ENCODE measurements at regions not wholly inside any gene's neighbourhood (a gene's known extent, or its start where the extent isn't known, plus 50 kb on each side); places are given as distances from the start of the nearest gene placed in this dataset.

DNA sequence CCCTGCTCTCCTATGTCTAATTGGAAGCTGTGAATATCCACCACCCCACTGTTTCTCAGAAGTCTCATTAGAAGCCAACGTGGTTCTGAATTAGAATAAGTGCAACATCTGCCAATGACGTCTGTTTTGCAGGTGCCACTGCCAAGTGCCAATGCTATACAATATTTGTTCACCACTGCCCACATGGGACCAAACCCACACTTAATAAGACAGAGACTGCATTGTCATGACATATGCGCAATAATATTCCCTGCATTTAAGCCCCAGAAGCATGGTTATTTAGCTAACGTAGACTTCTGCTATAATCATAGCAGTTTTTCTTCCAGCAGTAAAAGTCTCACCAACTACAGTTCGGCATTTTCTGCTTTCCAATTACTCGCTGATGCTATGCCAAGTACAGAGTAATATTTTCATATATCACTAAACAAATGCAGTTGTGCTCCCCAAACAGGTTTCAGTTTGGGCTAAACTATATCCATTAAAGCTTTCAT lies 262.5 kb upstream of the PCDH18 start:
- TF ChIP-seq EZH2 (IDR thresholded peaks at IDR 0.05; ENCODE audit: insufficient read depth, poor library complexity, severe bottlenecking) (no peak), EZH2phosphoT487 (IDR thresholded peaks at IDR 0.05; ENCODE audit: insufficient read depth, low read depth) (no peak)

Data from GM23248 (cell line).